ENCODE measurements at regions not wholly inside any gene's neighbourhood (a gene's known extent, or its start where the extent isn't known, plus 50 kb on each side); places are given as distances from the start of the nearest gene placed in this dataset.

DNA sequence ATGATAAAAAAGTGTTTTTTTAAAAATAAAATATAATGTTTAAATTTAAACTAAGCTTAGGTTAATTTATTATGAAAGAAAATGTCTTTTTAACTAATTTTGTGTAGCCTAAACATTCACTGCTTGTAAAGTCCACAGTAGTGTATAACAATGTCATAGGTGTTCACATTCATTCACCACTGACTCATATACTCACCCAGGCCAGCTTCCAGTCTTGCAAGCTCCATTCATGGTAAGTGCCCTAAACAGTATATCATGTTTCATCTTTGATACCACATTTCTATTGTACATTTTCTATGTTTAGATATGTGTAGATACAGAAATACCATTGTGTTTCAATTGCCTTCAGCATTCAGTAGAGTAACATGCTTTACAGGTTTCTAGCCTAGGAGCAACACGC lies 530.3 kb downstream of the EPHA5 start:
- H3K4me2 ChIP-seq (ENCODE audit: insufficient read depth, low read length) = no peak overlapping the region
- DNase-seq (no peak), ATAC-seq (ENCODE audit: insufficient read depth, low read depth) (no peak)
- H2AFZ ChIP-seq (ENCODE audit: low read depth, low read length) = no peak overlapping the region
- H3K79me2 ChIP-seq (ENCODE audit: insufficient read depth, low read length) = no peaks in the 10 kb centered on the region
- no peak overlapping the region for H3K27ac ChIP-seq (ENCODE audit: low read length)
- no peak overlapping the region for H3K9ac ChIP-seq (ENCODE audit: low read depth, low read length)
- no peaks in the 10 kb centered on the region for H4K20me1 ChIP-seq (ENCODE audit: insufficient read depth, low read length)
- H3K27me3 ChIP-seq (ENCODE audit: insufficient read depth, low read length, poor library complexity) = no peaks in the 10 kb centered on the region
- H3K9me3 ChIP-seq (ENCODE audit: insufficient read depth, low read length, severe bottlenecking) = peaks cover 38% of the 10 kb centered on the region
- H3K36me3 ChIP-seq (ENCODE audit: insufficient read depth, low read length) = peaks cover 3% of the 10 kb centered on the region; the same call in 1 of the 2 replicates
- H3K4me1 ChIP-seq (ENCODE audit: insufficient read depth, low read length) = no peaks in the 10 kb centered on the region
- TF ChIP-seq EZH2 (IDR thresholded peaks at IDR 0.05; ENCODE audit: borderline replicate concordance, low read depth, low read length, severe bottlenecking) (no peak), CTCF (IDR thresholded peaks at IDR 0.05; ENCODE audit: borderline replicate concordance, extremely low read depth, low read length, poor library complexity, severe bottlenecking) (no peak)
- H3K4me3 ChIP-seq (ENCODE audit: low read depth in 1 of 2, low read length in 2 of 2) = no peak overlapping the region

GRCh38 chr4:65126200-65126599 lies 544.1 kb downstream of the EPHA5 start:
- no peak overlapping the region for H3K4me3 ChIP-seq (ENCODE audit: low read depth in 1 of 2, low read length in 2 of 2)
- H3K9me3 ChIP-seq (ENCODE audit: insufficient read depth, low read length, severe bottlenecking) = no peaks in the 10 kb centered on the region
- H4K20me1 ChIP-seq (ENCODE audit: insufficient read depth, low read length) = no peaks in the 10 kb centered on the region
- H3K4me2 ChIP-seq (ENCODE audit: insufficient read depth, low read length) = no peak overlapping the region
- no peaks in the 10 kb centered on the region for H3K4me1 ChIP-seq (ENCODE audit: insufficient read depth, low read length)
- no peaks in the 10 kb centered on the region for H3K36me3 ChIP-seq (ENCODE audit: insufficient read depth, low read length)
- no peaks in the 10 kb centered on the region for H3K27me3 ChIP-seq (ENCODE audit: insufficient read depth, low read length, poor library complexity)
- no peak overlapping the region for H3K27ac ChIP-seq (ENCODE audit: low read length)
- H2AFZ ChIP-seq (ENCODE audit: low read depth, low read length) = no peak overlapping the region
- TF ChIP-seq CTCF (IDR thresholded peaks at IDR 0.05; ENCODE audit: borderline replicate concordance, extremely low read depth, low read length, poor library complexity, severe bottlenecking) = no peak
- TF ChIP-seq EZH2 (IDR thresholded peaks at IDR 0.05; ENCODE audit: borderline replicate concordance, low read depth, low read length, severe bottlenecking) = no peak
- ATAC-seq (ENCODE audit: insufficient read depth, low read depth) = no peak
- H3K79me2 ChIP-seq (ENCODE audit: insufficient read depth, low read length) = no peaks in the 10 kb centered on the region
- no peak overlapping the region for H3K9ac ChIP-seq (ENCODE audit: low read depth, low read length)
- DNase-seq = no peak

GRCh38 chr4:65120287-65120686 lies 550.0 kb downstream of the EPHA5 start:
- no peak for ATAC-seq (ENCODE audit: insufficient read depth, low read depth)
- Histone ChIP-seq H3K4me2 (ENCODE audit: insufficient read depth, low read length) (no peak overlapping the region), H3K4me1 (ENCODE audit: insufficient read depth, low read length) (no peaks in the 10 kb centered on the region), H4K20me1 (ENCODE audit: insufficient read depth, low read length) (no peaks in the 10 kb centered on the region), H2AFZ (ENCODE audit: low read depth, low read length) (no peak overlapping the region), H3K4me3 (ENCODE audit: low read depth in 1 of 2, low read length in 2 of 2) (no peak overlapping the region), H3K9ac (ENCODE audit: low read depth, low read length) (no peak overlapping the region), H3K36me3 (ENCODE audit: insufficient read depth, low read length) (no peaks in the 10 kb centered on the region), H3K79me2 (ENCODE audit: insufficient read depth, low read length) (no peaks in the 10 kb centered on the region), H3K9me3 (ENCODE audit: insufficient read depth, low read length, severe bottlenecking) (no peaks in the 10 kb centered on the region), H3K27me3 (ENCODE audit: insufficient read depth, low read length, poor library complexity) (no peaks in the 10 kb centered on the region), H3K27ac (ENCODE audit: low read length) (no peak overlapping the region)
- TF ChIP-seq EZH2 (IDR thresholded peaks at IDR 0.05; ENCODE audit: borderline replicate concordance, low read depth, low read length, severe bottlenecking) = no peak
- no peak for TF ChIP-seq CTCF (IDR thresholded peaks at IDR 0.05; ENCODE audit: borderline replicate concordance, extremely low read depth, low read length, poor library complexity, severe bottlenecking)
- DNase-seq = no peak

DNA sequence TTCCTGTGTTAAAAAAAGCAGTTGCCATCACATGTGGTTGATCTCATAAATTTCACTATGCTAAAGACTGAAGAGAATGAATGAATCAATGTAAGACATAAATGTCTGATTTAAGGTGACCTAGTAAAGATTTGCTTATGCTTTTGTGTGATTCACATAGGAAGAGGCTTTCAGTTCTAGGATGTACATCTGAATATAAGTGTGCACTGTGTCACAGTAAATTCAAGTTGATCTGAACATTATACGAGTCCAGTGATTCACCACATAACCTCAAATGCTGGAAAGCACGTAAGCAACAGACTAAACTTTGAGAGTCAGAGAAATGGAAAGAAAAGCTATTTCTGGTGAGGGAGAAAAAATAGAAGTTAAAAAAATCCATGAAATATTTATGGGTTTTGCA lies 567.9 kb downstream of the EPHA5 start:
- Histone ChIP-seq H3K79me2 (ENCODE audit: insufficient read depth, low read length) (no peaks in the 10 kb centered on the region), H4K20me1 (ENCODE audit: insufficient read depth, low read length) (no peaks in the 10 kb centered on the region), H3K9ac (ENCODE audit: low read depth, low read length) (no peak overlapping the region), H3K4me3 (ENCODE audit: low read depth in 1 of 2, low read length in 2 of 2) (no peak overlapping the region), H3K36me3 (ENCODE audit: insufficient read depth, low read length) (no peaks in the 10 kb centered on the region), H3K27ac (ENCODE audit: low read length) (no peak overlapping the region), H2AFZ (ENCODE audit: low read depth, low read length) (no peak overlapping the region), H3K27me3 (ENCODE audit: insufficient read depth, low read length, poor library complexity) (no peaks in the 10 kb centered on the region), H3K9me3 (ENCODE audit: insufficient read depth, low read length, severe bottlenecking) (no peaks in the 10 kb centered on the region), H3K4me1 (ENCODE audit: insufficient read depth, low read length) (no peaks in the 10 kb centered on the region), H3K4me2 (ENCODE audit: insufficient read depth, low read length) (no peak overlapping the region)
- ATAC-seq (ENCODE audit: insufficient read depth, low read depth) (0 out of 3 replicates have a peak, but pooled peaks have one; percentile 24), DNase-seq (no peak)
- TF ChIP-seq EZH2 (IDR thresholded peaks at IDR 0.05; ENCODE audit: borderline replicate concordance, low read depth, low read length, severe bottlenecking) (no peak), CTCF (IDR thresholded peaks at IDR 0.05; ENCODE audit: borderline replicate concordance, extremely low read depth, low read length, poor library complexity, severe bottlenecking) (no peak)
